DOHH2 (cell line): ENCODE measurements at regions not wholly inside any gene's neighbourhood (a gene's known extent, or its start where the extent isn't known, plus 50 kb on each side); places are given as distances from the start of the nearest gene placed in this dataset.

ENCODE experiments used
- H3F3A ChIP-seq: fragments of 200-600 bp; sonication (generic), shearing (Covaris generic); 2 replicates; pipeline ENCODE4 v1.6.0; 2016; ENCODE audit warnings: antibody characterized with exemption, mild to moderate bottlenecking; ENCODE audit not compliant: control insufficient read depth, insufficient read depth
- H3K27ac ChIP-seq: fragments of 200-600 bp; sonication (generic); 2 replicates; pipeline ENCODE4 v1.5.1; 2014; ENCODE audit warnings: low read depth, mild to moderate bottlenecking, low read length, moderate library complexity
- H3K27me3 ChIP-seq: fragments of 200-600 bp; sonication (generic); 2 replicates; pipeline ENCODE4 v1.6.1; 2014; ENCODE audit warnings: mild to moderate bottlenecking, low read length, mixed read lengths; ENCODE audit not compliant: control insufficient read depth
- H3K36me3 ChIP-seq: fragments of 200-600 bp; sonication (generic); 2 replicates; pipeline ENCODE4 v1.6.1; 2014; ENCODE audit warnings: mild to moderate bottlenecking, low read length, moderate library complexity, mixed read lengths; ENCODE audit not compliant: control insufficient read depth
- H3K4me1 ChIP-seq: fragments of 200-600 bp; sonication (generic); 2 replicates; pipeline ENCODE4 v1.6.1; 2014; ENCODE audit warnings: mild to moderate bottlenecking, low read length, mixed read lengths; ENCODE audit not compliant: control insufficient read depth
- H3K4me2 ChIP-seq: fragments of 200-600 bp; sonication (generic); 2 replicates; pipeline ENCODE4 v1.6.0; 2014; ENCODE audit warnings: mild to moderate bottlenecking, low read length, moderate library complexity
- H3K4me3 ChIP-seq: fragments of 200-600 bp; sonication (generic); 2 replicates; pipeline ENCODE4 v1.5.1; 2014; ENCODE audit warnings: mild to moderate bottlenecking, low read length, mixed read lengths
- H3K79me2 ChIP-seq: fragments of 200-600 bp; sonication (generic); 2 replicates; pipeline ENCODE4 v1.6.1; 2014; ENCODE audit warnings: mild to moderate bottlenecking, low read length, mixed read lengths; ENCODE audit not compliant: control insufficient read depth
- H3K9me2 ChIP-seq: fragments of 200-600 bp; sonication (generic); replicated peaks from 2 replicates; pipeline ENCODE4 v1.6.1; 2014; ENCODE audit warnings: mild to moderate bottlenecking, low read length, mixed read lengths; ENCODE audit not compliant: control insufficient read depth
- H3K9me3 ChIP-seq: fragments of 200-600 bp; sonication (generic); 2 replicates; pipeline ENCODE4 v1.6.1; 2014; ENCODE audit warnings: antibody characterized with exemption, low read length, mixed read lengths; ENCODE audit not compliant: control insufficient read depth, insufficient read depth
- H4K20me1 ChIP-seq: fragments of 200-600 bp; sonication (generic); 2 replicates; pipeline ENCODE4 v1.6.0; 2014; ENCODE audit warnings: low read depth, mild to moderate bottlenecking, antibody characterized with exemption, low read length, moderate library complexity; ENCODE audit not compliant: control insufficient read depth, insufficient read depth
- EZH2phosphoT487 ChIP-seq: fragments of 200-600 bp; sonication (generic); IDR thresholded peaks from 2 replicates; pipeline ENCODE4 v1.6.1; 2017; ENCODE audit warnings: borderline replicate concordance, mild to moderate bottlenecking, antibody characterized with exemption, low read length, moderate library complexity, mixed read lengths
- TF ChIP-seq, protein P1 (sequence below): fragments of 200-600 bp; sonication (generic); IDR thresholded peaks from one replicate; pipeline ENCODE4 v1.5.1; 2014; ENCODE audit warnings: antibody characterized with exemption, mild to moderate bottlenecking, low read depth, low read length; ENCODE audit not compliant: poor library complexity, severe bottlenecking

DNA sequence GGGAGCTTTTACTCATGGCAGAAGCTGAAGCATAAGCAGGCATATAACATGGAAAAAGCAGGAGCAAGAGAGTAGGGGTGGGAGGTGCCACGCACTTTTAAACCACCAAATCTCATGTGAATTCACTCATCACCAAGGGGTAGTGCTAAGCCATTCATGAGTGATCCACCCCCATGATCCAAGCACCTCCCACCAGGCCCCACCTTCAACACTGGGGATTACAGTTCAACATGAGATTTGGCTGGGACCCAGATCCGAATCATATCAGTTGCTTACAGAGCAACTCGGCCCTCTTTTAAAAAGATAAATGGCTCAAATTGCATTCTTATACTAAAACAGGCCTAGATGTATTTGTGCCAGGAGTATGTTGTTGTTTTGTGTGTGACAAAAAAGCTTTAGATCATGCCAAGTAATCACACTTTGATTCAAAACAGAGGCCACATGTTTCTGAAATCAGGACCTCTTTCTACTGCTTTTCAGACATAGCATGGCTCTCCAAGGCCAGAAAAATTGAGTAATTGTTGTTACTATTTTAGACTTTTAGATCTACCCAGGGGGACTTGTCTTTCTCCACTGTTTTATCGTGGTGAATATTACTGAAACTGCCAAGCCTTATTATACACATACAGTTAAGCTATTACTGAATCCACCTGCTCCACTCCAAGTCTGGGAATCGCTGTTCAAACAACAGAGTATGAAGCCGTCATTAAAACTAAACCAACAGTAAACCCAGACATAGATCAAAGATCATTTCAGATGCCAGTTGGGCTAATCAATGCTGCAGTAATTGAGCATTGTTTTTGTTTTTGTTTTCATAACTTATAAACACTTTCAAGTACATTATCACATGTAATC lies 163.3 kb downstream of the KCNJ2 start:
- no peak for TF ChIP-seq EZH2phosphoT487
- TF ChIP-seq, protein P1, sequence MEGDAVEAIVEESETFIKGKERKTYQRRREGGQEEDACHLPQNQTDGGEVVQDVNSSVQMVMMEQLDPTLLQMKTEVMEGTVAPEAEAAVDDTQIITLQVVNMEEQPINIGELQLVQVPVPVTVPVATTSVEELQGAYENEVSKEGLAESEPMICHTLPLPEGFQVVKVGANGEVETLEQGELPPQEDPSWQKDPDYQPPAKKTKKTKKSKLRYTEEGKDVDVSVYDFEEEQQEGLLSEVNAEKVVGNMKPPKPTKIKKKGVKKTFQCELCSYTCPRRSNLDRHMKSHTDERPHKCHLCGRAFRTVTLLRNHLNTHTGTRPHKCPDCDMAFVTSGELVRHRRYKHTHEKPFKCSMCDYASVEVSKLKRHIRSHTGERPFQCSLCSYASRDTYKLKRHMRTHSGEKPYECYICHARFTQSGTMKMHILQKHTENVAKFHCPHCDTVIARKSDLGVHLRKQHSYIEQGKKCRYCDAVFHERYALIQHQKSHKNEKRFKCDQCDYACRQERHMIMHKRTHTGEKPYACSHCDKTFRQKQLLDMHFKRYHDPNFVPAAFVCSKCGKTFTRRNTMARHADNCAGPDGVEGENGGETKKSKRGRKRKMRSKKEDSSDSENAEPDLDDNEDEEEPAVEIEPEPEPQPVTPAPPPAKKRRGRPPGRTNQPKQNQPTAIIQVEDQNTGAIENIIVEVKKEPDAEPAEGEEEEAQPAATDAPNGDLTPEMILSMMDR: no peak
- Histone ChIP-seq H3K9me2 (no peaks in the 10 kb centered on the region), H4K20me1 (no peaks in the 10 kb centered on the region), H3F3A (no peaks in the 10 kb centered on the region), H3K36me3 (no peaks in the 10 kb centered on the region), H3K27ac (no peak overlapping the region), H3K9me3 (no peaks in the 10 kb centered on the region), H3K4me2 (no peak overlapping the region), H3K4me1 (no peaks in the 10 kb centered on the region), H3K4me3 (no peak overlapping the region), H3K79me2 (no peaks in the 10 kb centered on the region), H3K27me3 (peaks cover 10% of the 10 kb centered on the region; the same call in 1 of the 2 replicates)

- TF ChIP-seq, protein P1: no peak
- no peak for TF ChIP-seq EZH2phosphoT487
- no peaks in the 10 kb centered on the region for H3F3A ChIP-seq
- H3K36me3 ChIP-seq: no peaks in the 10 kb centered on the region
- no peaks in the 10 kb centered on the region for H3K4me1 ChIP-seq
- no peaks in the 10 kb centered on the region for H3K9me2 ChIP-seq
- H3K4me2 ChIP-seq: no peak overlapping the region
- H3K9me3 ChIP-seq: no peaks in the 10 kb centered on the region
- no peak overlapping the region for H3K4me3 ChIP-seq
- H3K27ac ChIP-seq: no peak overlapping the region
- no peaks in the 10 kb centered on the region for H4K20me1 ChIP-seq
- no peaks in the 10 kb centered on the region for H3K79me2 ChIP-seq
- H3K27me3 ChIP-seq: peaks cover 15% of the 10 kb centered on the region; the same call in 1 of the 2 replicates
Measured at GRCh38 chr17:70336411-70336810, 167.1 kb downstream of the KCNJ2 start.

- H3K9me3 ChIP-seq: no peaks in the 10 kb centered on the region
Measured at GRCh38 chr17:70338946-70339354, 169.6 kb downstream of the KCNJ2 start.

More at GRCh38 chr17:70338946-70339354, 169.6 kb downstream of the KCNJ2 start:
- H3K27ac ChIP-seq: no peak overlapping the region
- no peaks in the 10 kb centered on the region for H3K4me1 ChIP-seq
- H3K4me2 ChIP-seq: no peak overlapping the region
- H4K20me1 ChIP-seq: no peaks in the 10 kb centered on the region
- no peaks in the 10 kb centered on the region for H3K79me2 ChIP-seq
- H3K9me2 ChIP-seq: no peaks in the 10 kb centered on the region
- TF ChIP-seq, protein P1: no peak
- no peak for TF ChIP-seq EZH2phosphoT487
- no peaks in the 10 kb centered on the region for H3K36me3 ChIP-seq
- H3F3A ChIP-seq: no peaks in the 10 kb centered on the region
- peaks cover 15% of the 10 kb centered on the region; the same call in 1 of the 2 replicates for H3K27me3 ChIP-seq
- H3K4me3 ChIP-seq: no peak overlapping the region
